Iris pigment epithelial cell (primary cell): ENCODE measurements at regions not wholly inside any gene's neighbourhood (a gene's known extent, or its start where the extent isn't known, plus 50 kb on each side); places are given as distances from the start of the nearest gene placed in this dataset.

Experiments
- DNase-seq: peaks from one replicate; pipeline ENCODE4 v3.0.0-alpha.2; 2011; ENCODE audit warnings: low read depth

DNA sequence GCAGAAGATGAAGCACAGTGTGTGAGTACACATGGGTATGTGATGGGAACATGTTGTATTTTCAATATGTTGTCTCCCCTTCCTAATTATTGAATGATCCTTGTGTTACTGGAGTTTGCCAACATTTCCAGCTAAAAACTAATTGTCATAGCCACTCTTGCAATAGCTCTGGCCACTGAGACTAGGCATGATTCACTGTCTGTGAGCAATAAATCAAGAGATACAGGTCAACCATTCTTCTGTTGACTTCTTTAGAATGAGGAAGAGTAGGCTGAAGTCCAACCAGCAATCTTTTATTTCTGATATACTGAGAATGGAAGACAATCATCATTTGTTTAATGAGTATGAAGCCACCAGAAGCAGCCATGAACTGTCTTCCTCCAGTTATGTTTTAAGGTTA, 413.9 kb downstream of the SLITRK5 start:
- DNase-seq = no peak

DNA sequence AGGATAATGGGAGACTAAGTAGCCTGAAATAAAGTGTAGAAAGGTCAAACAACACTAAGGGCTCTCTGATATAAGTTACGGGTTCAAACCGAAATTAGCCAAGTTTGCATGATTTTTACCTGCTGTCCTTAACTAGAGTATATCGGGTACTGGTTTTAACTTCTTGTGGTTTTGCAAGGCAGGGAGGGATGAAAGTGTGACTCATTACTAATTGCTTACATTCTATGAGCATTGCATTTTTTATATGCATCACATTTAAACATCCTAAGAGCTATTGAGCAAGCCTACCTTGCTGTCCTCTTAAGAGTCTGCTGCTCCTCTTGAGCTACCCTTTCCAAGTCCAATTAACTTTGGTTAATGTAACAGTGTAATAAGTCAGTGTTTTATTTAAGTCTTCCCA, 415.4 kb downstream of the SLITRK5 start:
- peak; percentile 1 for DNase-seq

DNA sequence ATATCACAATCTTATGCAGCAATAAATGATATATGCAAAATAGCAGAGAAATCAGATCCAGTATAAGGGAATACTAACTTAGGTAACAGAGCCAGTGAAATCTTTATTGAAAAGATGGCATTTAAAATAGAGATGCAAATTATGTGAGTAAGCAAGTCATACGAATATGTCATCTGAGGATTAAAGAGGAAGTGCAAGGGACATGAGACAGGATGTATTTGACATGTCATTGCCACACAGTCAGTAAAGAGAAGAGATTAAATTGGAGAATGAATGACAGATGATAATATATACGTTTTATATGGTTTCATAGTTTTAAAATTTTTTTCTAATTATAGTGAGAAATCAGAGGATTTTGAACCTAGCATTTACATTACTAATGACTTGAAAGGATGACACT, 426.4 kb downstream of the SLITRK5 start:
- no peak for DNase-seq

DNA sequence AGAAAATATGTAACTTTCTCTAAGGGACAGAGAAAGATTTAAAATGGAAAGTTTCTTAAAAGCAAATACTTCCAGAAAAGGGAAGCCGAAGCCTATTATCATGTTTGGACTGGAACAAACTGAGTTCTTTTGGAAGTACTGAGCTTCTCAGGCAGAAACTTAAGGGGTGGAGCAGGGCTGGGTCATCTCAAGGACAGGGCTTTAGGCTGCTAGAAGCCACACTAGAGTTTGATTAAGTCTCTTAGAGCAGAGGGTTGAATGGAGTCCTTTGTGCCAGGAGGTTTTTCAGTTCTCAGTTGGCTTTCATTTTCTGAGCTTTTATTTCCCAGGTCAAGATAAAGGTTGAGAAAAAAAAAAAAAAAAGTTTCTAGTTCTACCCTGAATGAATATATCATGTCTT, 432.7 kb downstream of the SLITRK5 start:
- DNase-seq = no peak

DNA sequence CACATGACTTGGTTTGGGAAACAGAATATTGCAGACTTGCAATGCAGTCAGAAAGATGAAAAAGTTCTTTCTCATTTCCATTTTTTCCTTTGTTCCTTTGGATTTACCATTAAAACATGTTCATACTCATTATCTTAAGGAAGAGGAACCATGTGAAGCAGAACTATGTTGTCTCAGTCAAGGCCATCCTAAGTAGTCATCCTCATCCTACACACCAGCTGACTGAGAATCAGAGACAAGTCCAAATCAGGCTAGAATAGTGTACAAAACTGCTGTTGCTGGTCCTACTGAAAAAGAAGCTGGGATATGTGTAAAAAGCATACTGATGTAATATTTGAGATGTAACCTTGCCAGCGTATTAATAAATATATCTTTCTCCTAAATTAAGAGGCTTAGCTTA, 433.4 kb downstream of the SLITRK5 start:
- no peak for DNase-seq

DNA sequence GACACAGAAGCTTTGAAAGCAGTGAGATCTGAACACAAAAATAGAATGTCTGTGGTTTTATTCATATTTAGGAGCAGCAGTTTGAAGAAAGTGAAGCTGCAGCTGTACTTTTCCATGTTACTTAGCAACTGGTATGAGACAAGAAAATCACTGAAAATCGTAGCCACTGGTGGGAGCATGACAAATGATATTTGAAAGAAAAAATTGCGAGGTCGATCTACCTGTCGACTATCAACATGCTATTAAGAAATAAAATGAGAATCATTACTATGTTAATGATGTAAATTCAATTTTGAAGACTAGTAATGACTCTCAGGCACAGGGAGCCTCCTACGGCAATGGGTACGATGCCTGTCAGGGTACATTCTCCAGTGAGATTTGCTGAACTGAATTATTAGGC, 436.4 kb downstream of the SLITRK5 start:
- DNase-seq = no peak

DNA sequence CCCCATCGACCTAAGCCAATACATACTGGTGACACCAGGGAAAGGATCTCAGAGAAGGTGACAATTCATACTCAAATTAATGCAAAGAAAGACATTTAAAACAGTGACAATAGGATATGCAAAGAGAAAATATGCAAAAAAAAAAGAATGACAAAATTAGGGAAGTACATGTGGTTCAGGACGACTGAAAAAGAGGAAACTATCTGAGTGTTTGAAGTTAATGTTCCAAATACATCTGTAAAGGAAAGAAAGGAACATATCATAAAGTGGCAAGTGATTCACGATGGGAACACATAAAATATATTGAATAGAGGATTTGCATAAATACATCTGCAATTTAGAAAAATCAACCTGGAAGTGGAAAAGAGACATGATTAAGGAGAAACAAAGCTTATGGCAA, 441.4 kb downstream of the SLITRK5 start:
- no peak for DNase-seq

DNA sequence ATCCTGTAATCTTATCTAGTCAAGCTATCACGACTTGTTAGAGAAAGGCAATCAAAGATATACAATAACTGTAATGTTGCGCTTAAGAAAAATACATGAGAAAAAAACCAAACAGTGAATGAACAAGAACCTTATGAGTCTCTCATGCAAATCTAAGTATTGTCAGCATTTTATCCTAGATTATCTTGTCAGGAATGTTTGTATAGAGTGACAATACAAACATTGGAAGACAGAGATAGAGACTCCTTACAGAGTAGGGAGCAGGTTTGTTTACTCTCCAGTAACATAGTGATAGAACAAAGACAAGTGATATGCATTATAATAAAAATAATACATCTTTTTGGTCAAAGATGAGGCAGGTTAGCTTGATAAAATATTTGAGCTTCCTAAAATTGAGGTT, 444.8 kb downstream of the SLITRK5 start:
- no peak for DNase-seq

DNA sequence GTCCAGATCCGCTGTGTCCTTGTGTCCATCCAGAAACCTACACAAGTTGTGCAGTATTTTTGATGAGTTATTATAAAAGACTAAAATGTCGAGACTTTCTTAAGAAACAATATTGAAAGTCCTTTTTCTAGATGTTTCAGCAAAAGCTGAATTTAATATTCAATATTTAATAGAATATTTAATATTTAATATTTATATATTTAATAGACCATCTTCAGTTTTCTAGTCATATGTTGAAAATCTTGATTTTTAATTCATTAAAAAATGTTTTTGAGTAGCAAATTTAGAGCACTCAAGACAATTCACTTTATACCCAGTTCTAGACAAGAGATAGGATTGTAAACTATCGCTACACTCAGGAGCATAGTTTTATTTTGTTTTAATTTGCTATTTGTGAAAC, 447.8 kb downstream of the SLITRK5 start:
- no peak for DNase-seq

DNA sequence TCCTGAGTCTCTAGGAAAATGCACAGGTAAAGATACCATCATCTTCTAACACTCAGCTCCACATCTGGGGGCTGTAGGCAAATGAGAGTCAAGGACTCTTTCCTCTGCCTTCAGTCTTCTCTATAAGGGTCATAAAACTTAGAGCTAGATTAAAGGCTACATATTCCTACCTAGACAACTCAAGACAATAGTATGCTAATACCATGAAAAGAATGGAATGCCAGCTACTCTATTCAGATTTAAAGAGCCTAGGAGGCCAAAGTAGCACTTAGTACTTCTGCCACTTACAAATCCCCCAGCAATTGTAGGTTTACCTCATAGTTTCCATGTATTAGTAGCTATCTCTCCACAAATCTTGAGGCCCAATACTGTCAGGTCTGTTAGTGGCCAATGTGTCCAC, 453.0 kb downstream of the SLITRK5 start:
- no peak for DNase-seq

DNA sequence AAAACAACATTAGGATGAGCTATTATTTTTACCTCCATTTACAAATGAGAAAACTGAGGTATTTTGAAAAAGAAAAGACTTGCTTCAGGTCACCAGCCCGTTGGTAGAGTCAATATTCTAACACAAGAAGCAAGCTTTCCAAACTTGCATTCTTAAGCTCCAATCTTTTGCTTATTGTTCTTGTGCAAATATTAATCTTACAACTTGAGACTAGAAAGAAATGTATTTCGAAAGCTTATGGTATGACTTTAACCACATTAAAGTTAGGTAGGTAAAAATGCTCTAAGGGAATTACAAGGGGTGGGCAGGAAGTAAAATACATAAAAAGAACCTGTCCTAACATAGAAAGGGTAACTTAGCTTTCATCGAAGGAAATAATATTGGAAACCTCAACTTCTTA, 453.9 kb downstream of the SLITRK5 start:
- DNase-seq = no peak

DNA sequence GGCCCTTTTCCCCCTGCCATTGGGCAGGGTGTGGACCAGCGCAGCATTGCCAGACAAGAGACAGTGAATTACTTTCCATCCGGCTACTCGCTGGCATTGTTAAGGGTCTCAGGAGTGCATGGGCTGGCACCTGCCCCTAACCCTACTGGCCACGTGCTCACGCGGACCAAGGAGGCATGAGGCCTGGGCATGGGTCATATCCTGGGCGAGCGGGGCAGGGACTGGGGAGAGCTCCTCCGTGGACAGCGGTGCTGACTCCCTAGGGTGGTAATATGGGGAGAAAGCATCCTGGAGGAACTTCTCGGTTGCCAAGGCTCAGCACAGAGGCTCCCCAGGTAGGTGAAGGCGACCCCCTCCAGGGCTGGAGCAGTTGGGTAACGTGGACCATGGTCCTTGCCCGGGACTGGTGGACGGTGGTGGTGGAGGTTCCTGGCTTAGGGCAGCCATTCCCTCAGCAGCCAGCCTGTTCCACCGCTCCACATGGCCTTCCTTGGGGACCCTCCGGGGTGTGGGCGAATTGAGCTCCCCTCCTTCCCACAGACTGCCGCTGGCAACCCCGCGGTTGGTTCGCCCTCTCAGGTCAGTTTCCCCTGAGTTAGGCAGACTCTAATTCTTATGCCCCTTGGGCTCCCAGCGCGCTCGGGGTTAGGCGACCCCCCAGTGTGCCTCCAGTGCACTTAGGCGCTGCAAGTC, 465.1 kb downstream of the SLITRK5 start:
- DNase-seq = no peak

DNA sequence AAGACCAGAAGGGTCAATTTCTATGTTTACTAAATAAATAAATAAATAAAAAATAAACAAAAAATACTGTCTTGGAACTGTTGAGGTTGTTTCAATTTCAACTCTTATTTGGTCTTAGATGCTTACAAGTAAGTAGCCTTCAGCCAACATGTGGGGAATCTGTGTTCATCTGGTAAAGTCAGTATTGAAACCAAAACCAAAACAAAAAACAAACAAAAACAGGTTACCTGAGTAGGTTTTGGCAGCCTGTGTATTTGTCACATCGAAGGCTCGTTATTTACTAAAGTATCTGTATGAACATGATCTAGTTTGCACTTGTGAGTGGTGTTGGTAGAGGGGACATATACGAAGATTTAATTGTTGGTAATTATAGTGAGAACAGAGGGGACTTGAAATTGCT, 471.5 kb downstream of the SLITRK5 start:
- DNase-seq = no peak

DNA sequence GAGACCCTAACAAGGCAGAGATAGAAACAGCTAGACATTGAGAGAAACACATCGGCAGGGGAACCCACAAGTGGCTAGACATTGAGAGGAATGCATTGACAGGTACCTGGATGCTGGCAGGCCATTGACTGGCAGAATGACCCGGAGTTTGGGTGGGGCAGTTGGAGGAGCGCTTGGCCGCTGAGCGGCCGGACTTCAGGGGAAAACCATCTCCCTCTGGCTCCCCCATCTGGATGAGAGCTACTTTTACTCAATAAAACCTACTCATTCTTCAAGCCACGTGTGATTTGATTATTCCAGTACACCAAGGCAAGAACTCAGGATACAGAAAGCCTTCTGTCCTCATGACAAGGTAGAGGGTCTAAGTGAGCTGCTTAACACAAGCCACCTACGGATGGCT, 473.4 kb downstream of the SLITRK5 start:
- DNase-seq = no peak

DNA sequence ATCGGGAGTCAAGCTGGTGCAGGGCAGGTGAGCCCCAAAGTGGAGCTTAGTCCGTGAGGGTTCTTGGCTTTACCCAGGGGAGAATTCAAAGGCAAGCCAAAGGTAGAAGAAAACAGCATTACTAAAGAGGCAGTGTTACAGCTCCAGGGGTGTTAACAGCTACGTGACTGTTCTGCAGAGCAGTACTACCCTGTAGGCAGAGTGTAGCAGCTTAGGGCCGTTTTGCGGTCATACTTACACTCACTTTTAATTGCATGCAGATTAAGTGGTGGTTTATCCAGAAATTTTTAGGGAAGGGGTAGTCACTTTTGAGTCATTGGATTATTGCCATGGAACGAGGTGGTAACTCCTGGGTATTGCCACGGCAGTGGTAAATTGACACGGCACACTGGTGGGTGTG, 482.2 kb downstream of the SLITRK5 start:
- no peak for DNase-seq

DNA sequence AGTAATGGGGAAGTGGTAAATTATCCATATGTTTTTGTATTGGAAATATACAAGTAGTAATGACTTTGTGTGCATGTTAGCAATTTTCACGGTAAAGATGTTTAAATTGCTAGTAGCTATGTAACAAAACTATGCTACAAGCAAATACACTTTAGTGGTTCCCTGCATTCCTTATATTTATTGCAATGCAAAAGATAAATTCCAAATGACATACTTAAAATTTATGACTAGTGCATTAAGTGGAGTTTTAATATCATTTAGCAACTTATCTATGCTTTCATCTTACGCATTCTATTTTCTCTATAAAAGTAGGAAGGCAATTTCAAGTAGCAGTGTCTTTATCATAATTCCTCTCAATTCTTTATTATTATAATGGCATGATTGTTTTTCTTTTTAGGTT, 482.8 kb downstream of the SLITRK5 start:
- no peak for DNase-seq

DNA sequence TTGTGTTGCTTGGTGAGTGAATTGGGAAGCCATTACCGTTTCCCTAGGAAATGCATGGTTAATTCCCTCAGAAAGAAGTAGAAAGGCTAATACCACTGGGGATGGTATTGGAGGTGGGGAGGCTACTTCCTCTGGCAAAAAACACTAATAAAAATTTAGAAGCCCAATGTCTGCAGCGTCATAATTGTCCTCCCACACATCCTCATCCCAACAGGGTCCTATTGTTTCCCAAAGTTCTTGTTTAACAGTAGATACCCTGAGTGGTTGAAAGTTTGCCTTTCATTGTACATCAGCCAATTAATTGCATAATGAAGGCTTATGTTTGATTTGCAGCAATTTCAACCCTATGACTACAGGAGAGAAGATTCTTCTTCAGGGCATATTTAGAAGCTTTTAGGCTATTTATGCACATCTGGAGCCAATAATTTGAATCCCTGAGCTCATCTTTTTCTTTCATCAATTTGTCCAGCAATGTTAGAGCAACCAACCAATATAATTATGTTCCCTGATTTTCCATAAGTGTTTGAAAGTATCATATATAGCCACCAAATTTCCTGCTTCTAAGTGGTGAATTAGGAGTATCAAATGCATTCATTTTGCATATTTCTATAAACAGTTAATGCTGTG, 491.0 kb downstream of the SLITRK5 start:
- no peak for DNase-seq

DNA sequence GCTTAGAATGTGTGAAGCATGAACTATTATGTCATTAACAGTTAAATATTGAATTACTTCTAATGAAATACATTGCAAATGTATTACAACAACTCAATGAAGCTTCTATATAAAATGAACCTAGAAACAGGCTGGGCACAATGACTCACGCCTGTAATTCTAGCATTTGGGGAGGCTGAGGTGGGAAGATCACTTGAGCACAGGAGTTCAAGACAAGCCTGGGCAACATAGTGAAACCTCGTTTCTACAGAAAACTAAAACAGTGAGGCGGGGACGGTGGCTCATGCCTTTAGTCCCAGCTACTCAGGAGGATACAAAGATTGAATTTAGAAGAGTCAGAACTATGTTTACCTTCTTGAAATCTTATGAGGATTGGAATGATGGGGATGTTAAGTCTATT, 505.1 kb downstream of the SLITRK5 start:
- no peak for DNase-seq

DNA sequence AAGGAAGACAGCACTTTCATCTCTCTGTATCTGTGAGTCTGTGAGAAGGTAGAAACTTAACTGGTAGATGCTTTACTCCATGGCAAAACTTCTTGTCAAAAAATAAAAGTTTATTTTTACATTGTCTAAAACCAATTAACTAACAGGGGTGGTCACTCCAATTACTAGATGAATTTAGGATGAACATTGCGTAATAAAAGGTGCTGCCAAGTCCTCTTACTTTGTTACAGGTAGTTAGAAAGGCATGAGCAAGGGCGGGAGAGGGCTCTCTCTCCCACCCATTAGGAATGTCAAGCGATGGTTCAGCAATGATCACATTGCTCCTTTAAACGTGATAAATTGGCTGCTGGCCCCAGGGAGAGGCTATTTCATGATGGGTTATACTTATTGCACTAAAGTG, 512.3 kb downstream of the SLITRK5 start:
- DNase-seq = no peak

DNA sequence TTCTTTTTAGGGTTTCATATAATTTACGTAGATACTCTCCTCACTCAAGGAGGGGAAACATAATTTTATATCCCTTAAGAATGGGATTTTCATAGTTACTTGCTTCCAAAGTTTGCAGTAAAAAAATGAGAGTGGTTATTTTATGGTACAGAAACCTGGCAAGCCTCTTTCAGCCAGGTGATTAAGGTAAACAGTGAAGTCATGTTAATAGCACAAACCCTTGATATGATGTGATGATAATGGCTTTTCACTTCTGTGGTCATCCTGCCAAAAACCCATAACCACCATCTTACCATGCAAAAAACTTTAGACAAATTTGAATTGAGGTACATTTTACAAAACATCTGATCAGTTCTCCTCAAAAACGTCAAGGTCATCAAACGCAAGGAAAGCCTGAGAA, 517.8 kb downstream of the SLITRK5 start:
- DNase-seq = no peak

DNA sequence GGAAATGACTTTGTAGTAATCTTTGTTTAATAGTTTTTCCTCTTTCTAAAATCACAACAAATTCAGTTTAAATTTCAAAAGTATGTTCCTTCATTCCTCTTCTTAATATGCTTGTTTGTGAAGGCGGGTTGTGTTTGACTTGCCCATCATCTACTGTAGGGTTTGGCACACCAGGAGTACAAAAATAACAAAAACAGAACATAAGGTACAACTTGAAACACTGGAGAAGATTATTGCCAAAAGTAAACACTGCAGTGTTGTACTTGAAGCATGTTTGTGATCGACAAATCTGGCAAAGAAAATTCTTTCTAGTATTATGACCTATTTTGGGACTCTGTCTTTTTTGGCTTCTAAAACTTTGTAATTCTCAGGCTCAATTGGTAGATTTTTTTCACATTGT, 518.6 kb downstream of the SLITRK5 start:
- DNase-seq = no peak

DNA sequence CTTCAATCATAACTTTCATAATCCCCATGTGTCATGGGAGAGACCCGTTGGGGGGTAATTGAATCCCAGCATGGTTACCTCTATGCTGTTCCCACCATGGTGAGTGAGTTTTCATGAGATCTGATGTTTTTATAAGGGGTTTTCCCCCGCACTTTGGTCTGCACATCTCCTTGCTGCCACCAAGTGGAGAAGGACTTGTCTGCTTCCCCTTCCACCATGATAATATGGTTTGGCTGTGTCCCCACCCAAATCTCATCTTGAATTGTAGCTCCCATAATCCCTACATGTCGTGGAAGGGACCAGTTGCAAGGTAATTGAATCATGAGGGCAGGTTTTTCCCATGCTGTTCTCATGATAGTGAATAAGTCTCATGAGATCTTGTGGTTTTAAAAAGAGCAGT, 524.9 kb downstream of the SLITRK5 start:
- no peak for DNase-seq

DNA sequence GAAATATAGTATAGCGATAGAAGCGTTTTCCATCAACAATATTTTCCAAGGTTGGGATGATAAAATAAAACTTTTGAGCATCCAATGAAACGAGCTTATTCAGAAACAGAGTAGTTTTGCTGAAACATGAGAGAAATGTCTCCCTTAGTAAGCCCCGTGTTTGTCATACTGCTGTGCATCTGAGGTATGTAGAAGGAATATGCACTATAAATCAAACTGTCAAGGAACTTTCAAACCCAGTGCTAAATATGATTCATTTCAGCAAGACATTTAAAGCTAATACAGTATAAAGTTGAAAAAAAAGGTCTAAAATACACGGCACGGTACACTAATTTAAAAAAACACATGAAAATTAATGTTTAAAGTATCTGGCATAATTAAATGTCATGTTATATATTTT, 546.2 kb downstream of the SLITRK5 start:
- DNase-seq = no peak

DNA sequence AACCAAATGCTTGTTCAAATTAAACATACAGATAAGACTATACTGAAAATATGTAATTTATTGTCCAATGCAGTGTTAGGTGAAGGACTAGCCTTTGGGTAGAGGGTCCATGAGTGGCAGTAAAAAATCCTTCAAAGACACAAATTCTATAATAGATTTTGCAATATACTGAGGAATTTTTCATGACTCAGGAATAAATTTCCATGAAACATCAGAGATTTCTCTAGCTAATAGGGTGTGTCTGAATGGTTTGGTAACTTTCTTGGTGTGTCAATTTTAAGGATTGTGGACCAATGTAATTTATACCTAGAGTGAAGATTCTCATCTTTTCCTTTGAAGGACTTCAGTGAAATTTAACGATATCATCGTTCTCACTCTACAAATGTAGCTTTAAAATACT, 546.7 kb downstream of the SLITRK5 start:
- DNase-seq = no peak
